K562 (cell line): ENCODE measurements at regions not wholly inside any gene's neighbourhood (a gene's known extent, or its start where the extent isn't known, plus 50 kb on each side); places are given as distances from the start of the nearest gene placed in this dataset.

Experiments used
- TF ChIP-seq, protein P1 (sequence below): fragments of 250-450 bp; sonication (Bioruptor Pico); IDR thresholded peaks from 2 replicates; pipeline ENCODE4 v1.4.0; 2020; ENCODE audit warnings: mild to moderate bottlenecking, moderate library complexity, borderline replicate concordance
- TF ChIP-seq, protein P2 (sequence below): fragments of 250-450 bp; sonication (Bioruptor Pico); IDR thresholded peaks from 2 replicates; pipeline ENCODE4 v1.5.0; 2022; ENCODE audit warnings: mild to moderate bottlenecking
- TF ChIP-seq, protein P3 (sequence below): fragments of 450-650 bp; conservative IDR thresholded peaks from 2 replicates; pipeline ENCODE4 v1.6.1; 2016; ENCODE audit warnings: missing genetic modification characterization, low read depth, mild to moderate bottlenecking, missing compliant biosample characterization, moderate library complexity

DNA sequence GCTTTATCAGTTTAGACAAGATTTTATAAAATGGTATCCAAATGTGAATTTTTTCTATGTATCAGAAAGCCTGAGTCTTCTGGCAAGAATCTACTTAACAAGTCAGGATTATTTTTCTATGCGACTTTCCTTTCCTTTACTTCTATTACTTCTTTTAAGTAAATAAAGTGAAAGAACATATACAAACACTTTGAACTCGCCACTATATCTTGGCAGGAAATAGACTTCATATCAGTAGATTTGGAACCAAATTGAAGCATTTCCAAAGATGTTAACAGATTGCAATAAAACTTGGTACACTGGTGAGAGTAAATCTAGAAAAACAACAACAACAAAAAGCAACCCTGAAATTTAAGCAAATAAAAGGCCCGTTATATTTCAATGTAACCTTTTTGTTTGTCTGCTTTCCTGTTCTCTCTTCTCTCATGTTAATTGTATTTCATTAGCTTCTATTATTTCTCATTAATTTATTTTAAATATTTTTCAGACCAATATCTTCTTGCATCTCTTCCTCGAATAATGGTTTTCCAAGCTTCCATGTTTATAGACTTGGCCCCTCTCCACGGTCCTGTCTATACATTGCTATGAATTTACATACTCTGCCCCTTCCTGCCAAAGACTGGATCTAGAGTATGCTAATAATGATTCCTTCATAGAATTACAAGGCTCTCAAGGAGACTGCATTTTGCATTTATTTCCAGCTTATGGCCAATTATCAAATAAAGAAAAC lies 843.6 kb downstream of the ADGRL2 start (continued):
- TF ChIP-seq, protein P1, sequence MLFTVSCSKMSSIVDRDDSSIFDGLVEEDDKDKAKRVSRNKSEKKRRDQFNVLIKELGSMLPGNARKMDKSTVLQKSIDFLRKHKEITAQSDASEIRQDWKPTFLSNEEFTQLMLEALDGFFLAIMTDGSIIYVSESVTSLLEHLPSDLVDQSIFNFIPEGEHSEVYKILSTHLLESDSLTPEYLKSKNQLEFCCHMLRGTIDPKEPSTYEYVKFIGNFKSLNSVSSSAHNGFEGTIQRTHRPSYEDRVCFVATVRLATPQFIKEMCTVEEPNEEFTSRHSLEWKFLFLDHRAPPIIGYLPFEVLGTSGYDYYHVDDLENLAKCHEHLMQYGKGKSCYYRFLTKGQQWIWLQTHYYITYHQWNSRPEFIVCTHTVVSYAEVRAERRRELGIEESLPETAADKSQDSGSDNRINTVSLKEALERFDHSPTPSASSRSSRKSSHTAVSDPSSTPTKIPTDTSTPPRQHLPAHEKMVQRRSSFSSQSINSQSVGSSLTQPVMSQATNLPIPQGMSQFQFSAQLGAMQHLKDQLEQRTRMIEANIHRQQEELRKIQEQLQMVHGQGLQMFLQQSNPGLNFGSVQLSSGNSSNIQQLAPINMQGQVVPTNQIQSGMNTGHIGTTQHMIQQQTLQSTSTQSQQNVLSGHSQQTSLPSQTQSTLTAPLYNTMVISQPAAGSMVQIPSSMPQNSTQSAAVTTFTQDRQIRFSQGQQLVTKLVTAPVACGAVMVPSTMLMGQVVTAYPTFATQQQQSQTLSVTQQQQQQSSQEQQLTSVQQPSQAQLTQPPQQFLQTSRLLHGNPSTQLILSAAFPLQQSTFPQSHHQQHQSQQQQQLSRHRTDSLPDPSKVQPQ, result no peak
- TF ChIP-seq, protein P2, sequence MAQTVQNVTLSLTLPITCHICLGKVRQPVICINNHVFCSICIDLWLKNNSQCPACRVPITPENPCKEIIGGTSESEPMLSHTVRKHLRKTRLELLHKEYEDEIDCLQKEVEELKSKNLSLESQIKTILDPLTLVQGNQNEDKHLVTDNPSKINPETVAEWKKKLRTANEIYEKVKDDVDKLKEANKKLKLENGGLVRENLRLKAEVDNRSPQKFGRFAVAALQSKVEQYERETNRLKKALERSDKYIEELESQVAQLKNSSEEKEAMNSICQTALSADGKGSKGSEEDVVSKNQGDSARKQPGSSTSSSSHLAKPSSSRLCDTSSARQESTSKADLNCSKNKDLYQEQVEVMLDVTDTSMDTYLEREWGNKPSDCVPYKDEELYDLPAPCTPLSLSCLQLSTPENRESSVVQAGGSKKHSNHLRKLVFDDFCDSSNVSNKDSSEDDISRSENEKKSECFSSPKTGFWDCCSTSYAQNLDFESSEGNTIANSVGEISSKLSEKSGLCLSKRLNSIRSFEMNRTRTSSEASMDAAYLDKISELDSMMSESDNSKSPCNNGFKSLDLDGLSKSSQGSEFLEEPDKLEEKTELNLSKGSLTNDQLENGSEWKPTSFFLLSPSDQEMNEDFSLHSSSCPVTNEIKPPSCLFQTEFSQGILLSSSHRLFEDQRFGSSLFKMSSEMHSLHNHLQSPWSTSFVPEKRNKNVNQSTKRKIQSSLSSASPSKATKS, result no peak
- TF ChIP-seq, protein P3, sequence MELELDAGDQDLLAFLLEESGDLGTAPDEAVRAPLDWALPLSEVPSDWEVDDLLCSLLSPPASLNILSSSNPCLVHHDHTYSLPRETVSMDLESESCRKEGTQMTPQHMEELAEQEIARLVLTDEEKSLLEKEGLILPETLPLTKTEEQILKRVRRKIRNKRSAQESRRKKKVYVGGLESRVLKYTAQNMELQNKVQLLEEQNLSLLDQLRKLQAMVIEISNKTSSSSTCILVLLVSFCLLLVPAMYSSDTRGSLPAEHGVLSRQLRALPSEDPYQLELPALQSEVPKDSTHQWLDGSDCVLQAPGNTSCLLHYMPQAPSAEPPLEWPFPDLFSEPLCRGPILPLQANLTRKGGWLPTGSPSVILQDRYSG (tag), result no peak
- TF ChIP-seq, all 486 proteins: peak for 0
